ENCODE measurements at regions not wholly inside any gene's neighbourhood (a gene's known extent, or its start where the extent isn't known, plus 50 kb on each side); places are given as distances from the start of the nearest gene placed in this dataset.

DNA sequence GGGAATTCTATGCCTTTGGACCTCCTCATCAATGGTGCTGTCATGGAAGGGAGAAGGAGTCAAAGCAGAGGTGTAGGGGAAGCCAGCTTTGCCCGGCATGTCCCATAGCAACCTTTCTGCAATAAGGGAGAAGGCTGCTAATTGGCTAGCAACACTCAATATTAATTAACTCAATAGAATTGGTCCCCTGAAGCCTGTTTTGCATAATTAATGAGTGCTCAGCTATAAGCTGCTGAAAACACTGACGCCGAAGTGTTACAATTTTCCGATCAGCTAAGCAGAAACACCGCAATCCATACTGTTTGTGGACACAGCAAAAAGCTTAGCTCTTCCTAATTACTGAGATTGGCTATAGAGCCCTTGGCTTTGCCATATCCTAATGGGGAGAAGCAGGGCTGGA is 245.0 kb downstream of the CSNK2A3 start:
- H3K4me3 ChIP-seq (ENCODE audit: control insufficient read depth, low read depth, low read length): no peak overlapping the region
- no peak for DNase-seq (ENCODE audit: low read depth)
- TF ChIP-seq, protein P1, sequence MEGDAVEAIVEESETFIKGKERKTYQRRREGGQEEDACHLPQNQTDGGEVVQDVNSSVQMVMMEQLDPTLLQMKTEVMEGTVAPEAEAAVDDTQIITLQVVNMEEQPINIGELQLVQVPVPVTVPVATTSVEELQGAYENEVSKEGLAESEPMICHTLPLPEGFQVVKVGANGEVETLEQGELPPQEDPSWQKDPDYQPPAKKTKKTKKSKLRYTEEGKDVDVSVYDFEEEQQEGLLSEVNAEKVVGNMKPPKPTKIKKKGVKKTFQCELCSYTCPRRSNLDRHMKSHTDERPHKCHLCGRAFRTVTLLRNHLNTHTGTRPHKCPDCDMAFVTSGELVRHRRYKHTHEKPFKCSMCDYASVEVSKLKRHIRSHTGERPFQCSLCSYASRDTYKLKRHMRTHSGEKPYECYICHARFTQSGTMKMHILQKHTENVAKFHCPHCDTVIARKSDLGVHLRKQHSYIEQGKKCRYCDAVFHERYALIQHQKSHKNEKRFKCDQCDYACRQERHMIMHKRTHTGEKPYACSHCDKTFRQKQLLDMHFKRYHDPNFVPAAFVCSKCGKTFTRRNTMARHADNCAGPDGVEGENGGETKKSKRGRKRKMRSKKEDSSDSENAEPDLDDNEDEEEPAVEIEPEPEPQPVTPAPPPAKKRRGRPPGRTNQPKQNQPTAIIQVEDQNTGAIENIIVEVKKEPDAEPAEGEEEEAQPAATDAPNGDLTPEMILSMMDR (IDR thresholded peaks at IDR 0.05; ENCODE audit: control insufficient read depth, insufficient read depth, low read depth, low read length, missing control alignments): no peak

DNA sequence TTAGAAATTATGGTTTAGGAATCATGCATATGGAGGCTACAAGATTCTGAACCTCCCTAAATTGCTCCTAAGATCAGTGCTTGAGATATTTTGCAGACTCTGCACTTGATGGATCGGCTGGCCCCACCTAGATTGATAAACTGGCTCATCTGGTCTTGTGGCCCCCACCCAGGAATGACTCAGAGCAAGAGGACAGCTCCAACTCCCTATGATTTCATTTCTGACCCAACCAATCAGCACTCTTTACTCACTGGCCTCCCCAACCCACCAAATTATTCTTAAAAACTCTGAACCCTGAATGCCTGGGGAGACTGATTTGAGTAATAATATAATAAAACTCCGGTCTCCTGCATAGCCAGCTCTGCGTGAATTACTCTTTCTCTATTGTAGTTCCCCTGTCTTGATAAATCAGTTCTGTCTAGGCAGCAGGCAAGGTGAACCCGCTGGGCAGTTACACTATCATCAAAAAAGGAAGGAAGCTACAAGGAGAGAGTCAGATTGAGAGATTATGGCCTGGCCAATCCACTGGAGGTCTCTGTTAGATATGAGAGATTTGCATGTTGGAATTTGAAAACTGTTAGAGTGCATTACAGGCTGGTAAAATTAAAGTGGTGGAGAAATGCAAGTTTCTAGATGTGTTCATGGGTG is 245.8 kb downstream of the CSNK2A3 start:
- TF ChIP-seq, protein P1 (IDR thresholded peaks at IDR 0.05; ENCODE audit: control insufficient read depth, insufficient read depth, low read depth, low read length, missing control alignments): no peak
- DNase-seq (ENCODE audit: low read depth): no peak
- no peak overlapping the region for H3K4me3 ChIP-seq (ENCODE audit: control insufficient read depth, low read depth, low read length)

DNA sequence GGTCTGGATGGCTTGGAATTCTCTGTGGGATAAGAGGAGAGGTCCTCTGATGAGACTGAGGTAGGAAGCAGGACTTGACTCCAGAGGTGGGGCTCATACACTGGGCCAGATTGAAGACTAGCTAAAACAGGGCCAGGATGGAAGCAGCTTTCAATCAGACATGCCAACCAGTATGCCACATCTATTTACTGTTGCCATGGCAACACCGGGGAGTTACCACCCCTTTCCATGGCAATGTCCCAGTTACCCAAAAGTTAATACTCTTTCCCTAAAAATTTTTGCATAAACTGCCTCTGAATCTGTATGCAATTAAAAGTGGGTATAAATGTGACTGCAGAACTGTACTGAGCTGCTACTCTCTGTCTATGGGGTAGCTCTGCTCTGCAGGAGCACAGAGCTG is 247.5 kb upstream of the ZBED5 start:
- TF ChIP-seq, protein P1 (IDR thresholded peaks at IDR 0.05; ENCODE audit: control insufficient read depth, insufficient read depth, low read depth, low read length, missing control alignments): no peak
- no peak overlapping the region for H3K4me3 ChIP-seq (ENCODE audit: control insufficient read depth, low read depth, low read length)
- no peak for DNase-seq (ENCODE audit: low read depth)

DNA sequence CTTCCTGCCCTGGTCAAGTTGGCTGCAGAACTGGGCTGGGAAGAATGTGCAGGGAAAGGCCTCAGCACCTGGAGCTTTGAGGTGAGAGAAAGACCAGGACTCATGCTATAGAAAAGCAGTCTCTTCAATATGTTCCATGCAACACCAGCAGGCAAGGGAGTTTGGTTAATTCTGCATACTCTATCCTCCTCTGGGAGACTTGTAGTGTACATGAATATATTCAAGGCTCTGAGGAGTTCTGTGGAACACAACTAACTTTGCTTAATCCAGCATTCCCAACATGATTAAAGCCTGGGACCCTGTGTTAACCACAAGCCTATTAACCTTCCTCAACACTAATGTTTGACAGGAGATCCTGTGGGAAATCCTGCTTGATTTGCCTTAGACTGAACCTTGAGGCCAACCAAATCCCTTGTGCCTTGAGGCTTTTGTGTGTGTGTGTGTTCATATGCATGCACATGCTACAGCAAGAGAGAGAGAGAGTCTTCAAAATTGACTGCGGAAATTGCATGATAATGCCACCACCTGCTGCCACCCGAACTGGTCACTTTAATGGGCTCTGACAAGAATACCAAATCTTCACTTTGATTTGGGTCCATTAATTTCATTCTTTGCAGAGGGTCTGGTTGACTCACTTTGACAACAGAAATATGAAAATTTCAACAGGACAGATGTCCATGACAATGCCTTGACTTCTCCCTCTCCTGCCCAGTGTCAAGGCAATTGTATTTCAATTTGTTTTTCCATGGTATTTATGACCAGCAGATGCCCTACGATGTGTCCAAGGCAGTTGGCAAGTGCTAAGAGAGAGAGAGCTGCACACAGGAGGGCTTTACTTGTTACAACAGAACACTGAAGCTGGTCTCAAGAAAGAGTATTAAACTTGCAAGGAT is 238.2 kb upstream of the ZBED5 start:
- no peak overlapping the region for H3K4me3 ChIP-seq (ENCODE audit: control insufficient read depth, low read depth, low read length)
- DNase-seq (ENCODE audit: low read depth): no peak
- TF ChIP-seq, protein P1 (IDR thresholded peaks at IDR 0.05; ENCODE audit: control insufficient read depth, insufficient read depth, low read depth, low read length, missing control alignments): no peak

DNA sequence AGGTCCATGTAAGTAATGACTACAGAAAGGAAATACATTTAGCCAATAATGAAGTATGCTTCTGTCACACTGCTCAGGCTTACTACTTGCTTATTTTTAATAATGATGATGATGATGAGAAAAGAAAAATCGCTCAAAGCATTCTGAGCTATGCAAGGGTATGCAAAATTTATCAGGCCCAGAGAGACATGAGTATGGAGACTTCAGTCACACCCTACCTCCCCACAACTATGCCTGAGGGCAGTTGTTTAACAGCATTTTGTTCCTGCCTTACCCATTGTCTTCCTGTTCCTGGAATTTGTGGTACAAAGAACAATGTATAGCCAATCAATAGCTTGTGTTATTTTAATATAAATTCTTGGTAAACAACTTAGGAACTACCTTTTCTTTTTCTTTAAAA is 232.6 kb upstream of the ZBED5 start:
- TF ChIP-seq, protein P1 (IDR thresholded peaks at IDR 0.05; ENCODE audit: control insufficient read depth, insufficient read depth, low read depth, low read length, missing control alignments): no peak
- no peak overlapping the region for H3K4me3 ChIP-seq (ENCODE audit: control insufficient read depth, low read depth, low read length)
- no peak for DNase-seq (ENCODE audit: low read depth)

DNA sequence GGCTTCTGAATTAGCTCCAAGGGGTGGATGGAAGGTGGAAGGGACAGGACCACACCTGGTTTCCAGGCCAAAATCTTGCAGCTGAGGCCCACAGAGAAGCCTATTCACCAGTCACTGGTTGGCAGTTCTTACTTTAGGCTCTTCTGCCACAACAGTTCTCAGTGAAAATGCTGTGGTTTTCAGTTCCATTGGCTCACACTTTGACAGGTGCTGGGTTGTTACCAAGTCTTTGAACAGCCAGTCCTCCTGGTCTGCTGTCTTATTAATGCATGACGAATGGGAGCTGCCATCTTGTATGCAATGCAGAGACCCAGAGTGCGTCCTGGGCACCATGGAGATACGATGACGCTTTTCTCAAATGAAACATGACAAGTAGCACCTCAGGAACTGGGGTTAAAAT is 232.0 kb upstream of the ZBED5 start:
- TF ChIP-seq, protein P1 (IDR thresholded peaks at IDR 0.05; ENCODE audit: control insufficient read depth, insufficient read depth, low read depth, low read length, missing control alignments): no peak
- DNase-seq (ENCODE audit: low read depth): no peak
- H3K4me3 ChIP-seq (ENCODE audit: control insufficient read depth, low read depth, low read length): no peak overlapping the region

All from AG09309 (cell line).